HG02970 (cell line): ENCODE measurements at regions not wholly inside any gene's neighbourhood (a gene's known extent, or its start where the extent isn't known, plus 50 kb on each side); places are given as distances from the start of the nearest gene placed in this dataset.

Source experiments
- ATAC-seq: cut with Tn5 transposase; IDR thresholded peaks from one replicate; pipeline ENCODE4 v1.9.1; 2021; ENCODE audit warnings: mild to moderate bottlenecking, moderate library complexity, moderate number of reproducible peaks; ENCODE audit not compliant: unreplicated experiment, low FRiP score

- no peak for ATAC-seq
Observed at GRCh38 chr1:177366091-177366490, 195.3 kb downstream of the BRINP2 start.

- ATAC-seq: no peak
Observed at GRCh38 chr1:177360791-177361190, 190.0 kb downstream of the BRINP2 start.

GRCh38 chr1:177356674-177357435 is 186.1 kb downstream of the BRINP2 start:
- no peak for ATAC-seq

GRCh38 chr1:177355575-177355974 is 184.8 kb downstream of the BRINP2 start:
- no peak for ATAC-seq

- ATAC-seq: no peak
Observed at GRCh38 chr1:177354247-177354646, 183.5 kb downstream of the BRINP2 start.

GRCh38 chr1:177351361-177352108 is 180.8 kb downstream of the BRINP2 start:
- no peak for ATAC-seq

- no peak for ATAC-seq
Observed at GRCh38 chr1:177346790-177347359, 176.1 kb downstream of the BRINP2 start.

GRCh38 chr1:177343445-177343844 is 172.7 kb downstream of the BRINP2 start:
- no peak for ATAC-seq

GRCh38 chr1:177341773-177342172 is 171.0 kb downstream of the BRINP2 start:
- no peak for ATAC-seq

- ATAC-seq: no peak
Observed at GRCh38 chr1:177340601-177341067, 169.9 kb downstream of the BRINP2 start.

GRCh38 chr1:177338376-177338775 is 167.6 kb downstream of the BRINP2 start:
- ATAC-seq: no peak

- ATAC-seq: no peak
Observed at GRCh38 chr1:177334903-177335302, 164.1 kb downstream of the BRINP2 start.

- ATAC-seq: no peak
Observed at GRCh38 chr1:177333936-177334595, 163.3 kb downstream of the BRINP2 start.
